HEK293 (cell line): ENCODE measurements at regions not wholly inside any gene's neighbourhood (a gene's known extent, or its start where the extent isn't known, plus 50 kb on each side); places are given as distances from the start of the nearest gene placed in this dataset.
"Not testable (repeated sequence)": the region's sequence is repeated elsewhere in the genome, so short reads cannot be mapped to it uniquely, and the experiment has no call there.

Experiments used
- TCF7L2 ChIP-seq: IDR thresholded peaks from 2 replicates; pipeline ENCODE4 v1.6.1; 2011; ENCODE audit warnings: low read depth, mild to moderate bottlenecking, inconsistent platforms, low read length, moderate library complexity, borderline replicate concordance
- YY1 ChIP-seq: fragments of 450-650 bp; formaldehyde crosslinking; IDR thresholded peaks from 2 replicates; pipeline ENCODE4 v1.5.1; 2018; ENCODE audit warnings: missing biosample characterization, missing genetic modification characterization
- ZNF221 ChIP-seq: fragments of 450-650 bp; formaldehyde crosslinking; IDR thresholded peaks from 2 replicates; pipeline ENCODE4 v1.5.1; 2017; ENCODE audit warnings: missing biosample characterization, missing genetic modification characterization, borderline replicate concordance
- ZNF473 ChIP-seq: fragments of 450-650 bp; formaldehyde crosslinking; IDR thresholded peaks from 2 replicates; pipeline ENCODE4 v1.5.1; 2017; ENCODE audit warnings: missing biosample characterization, missing genetic modification characterization
- ZNF561 ChIP-seq: fragments of 450-650 bp; IDR thresholded peaks from 2 replicates; pipeline ENCODE4 v1.5.1; 2018; ENCODE audit warnings: missing biosample characterization, missing genetic modification characterization, borderline replicate concordance
- ZNF830 ChIP-seq: fragments of 450-650 bp; IDR thresholded peaks from 2 replicates; pipeline ENCODE4 v1.5.0; 2018; ENCODE audit warnings: missing biosample characterization, missing genetic modification characterization, low read depth, mild to moderate bottlenecking, moderate library complexity
- TF ChIP-seq, protein P1 (sequence below): fragments of 450-650 bp; formaldehyde crosslinking; IDR thresholded peaks from 2 replicates; pipeline ENCODE4 v1.5.1; 2016; ENCODE audit warnings: missing biosample characterization, missing genetic modification characterization
- TF ChIP-seq, protein P2 (sequence below): fragments of 450-650 bp; formaldehyde crosslinking; IDR thresholded peaks from 2 replicates; pipeline ENCODE4 v1.5.1; 2016; ENCODE audit warnings: missing biosample characterization, missing genetic modification characterization
- TF ChIP-seq, protein P3 (sequence below): fragments of 450-650 bp; formaldehyde crosslinking; conservative IDR thresholded peaks from 2 replicates; pipeline ENCODE4 v1.5.1; 2016; ENCODE audit warnings: low read depth, missing biosample characterization, missing genetic modification characterization
- TF ChIP-seq, protein P4 (sequence below): fragments of 450-650 bp; formaldehyde crosslinking; IDR thresholded peaks from 2 replicates; pipeline ENCODE4 v1.5.1; 2016; ENCODE audit warnings: missing biosample characterization, missing genetic modification characterization, low read depth
- TF ChIP-seq, protein P5 (sequence below): fragments of 450-650 bp; formaldehyde crosslinking; IDR thresholded peaks from 2 replicates; pipeline ENCODE4 v1.5.1; 2016; ENCODE audit warnings: missing biosample characterization, missing genetic modification characterization, borderline replicate concordance
- TF ChIP-seq, protein P6 (sequence below): fragments of 450-650 bp; formaldehyde crosslinking; IDR thresholded peaks from 2 replicates; pipeline ENCODE4 v1.5.1; 2016; ENCODE audit warnings: missing biosample characterization, missing genetic modification characterization, low read depth
- TF ChIP-seq, protein P7 (sequence below): sonication (generic); formaldehyde crosslinking; IDR thresholded peaks from 2 replicates; pipeline ENCODE4 v1.8.1; 2022; ENCODE audit warnings: mild to moderate bottlenecking, moderate library complexity, missing genetic modification reagents
- TF ChIP-seq, protein P8 (sequence below): fragments of 450-650 bp; formaldehyde crosslinking; IDR thresholded peaks from 2 replicates; pipeline ENCODE4 v1.5.1; 2016; ENCODE audit warnings: missing biosample characterization, missing genetic modification characterization

DNA sequence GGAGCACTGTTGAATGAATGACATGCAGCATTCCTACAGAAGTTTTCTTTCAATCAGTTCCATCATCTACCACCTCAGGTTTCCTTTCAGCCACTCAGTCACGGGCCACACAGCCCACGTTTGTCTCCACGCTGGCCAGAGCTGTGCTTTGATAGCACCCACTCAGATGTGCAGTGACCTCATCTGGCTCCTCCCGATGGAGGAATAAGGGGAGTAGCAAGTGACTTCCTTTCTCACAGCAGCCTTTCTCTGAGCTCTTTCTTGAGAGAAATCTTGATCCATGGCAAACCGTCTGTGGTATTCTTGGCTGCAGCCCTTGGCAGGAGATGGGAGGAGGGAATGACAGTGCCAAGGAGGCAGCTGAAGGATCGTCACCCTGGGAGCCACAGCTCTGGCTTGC, 62.4 kb downstream of the HOXC4 start:
- TF ChIP-seq, protein P1, sequence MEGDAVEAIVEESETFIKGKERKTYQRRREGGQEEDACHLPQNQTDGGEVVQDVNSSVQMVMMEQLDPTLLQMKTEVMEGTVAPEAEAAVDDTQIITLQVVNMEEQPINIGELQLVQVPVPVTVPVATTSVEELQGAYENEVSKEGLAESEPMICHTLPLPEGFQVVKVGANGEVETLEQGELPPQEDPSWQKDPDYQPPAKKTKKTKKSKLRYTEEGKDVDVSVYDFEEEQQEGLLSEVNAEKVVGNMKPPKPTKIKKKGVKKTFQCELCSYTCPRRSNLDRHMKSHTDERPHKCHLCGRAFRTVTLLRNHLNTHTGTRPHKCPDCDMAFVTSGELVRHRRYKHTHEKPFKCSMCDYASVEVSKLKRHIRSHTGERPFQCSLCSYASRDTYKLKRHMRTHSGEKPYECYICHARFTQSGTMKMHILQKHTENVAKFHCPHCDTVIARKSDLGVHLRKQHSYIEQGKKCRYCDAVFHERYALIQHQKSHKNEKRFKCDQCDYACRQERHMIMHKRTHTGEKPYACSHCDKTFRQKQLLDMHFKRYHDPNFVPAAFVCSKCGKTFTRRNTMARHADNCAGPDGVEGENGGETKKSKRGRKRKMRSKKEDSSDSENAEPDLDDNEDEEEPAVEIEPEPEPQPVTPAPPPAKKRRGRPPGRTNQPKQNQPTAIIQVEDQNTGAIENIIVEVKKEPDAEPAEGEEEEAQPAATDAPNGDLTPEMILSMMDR (tag by site-specific recombination): not testable (repeated sequence)
- TF ChIP-seq, protein P2, sequence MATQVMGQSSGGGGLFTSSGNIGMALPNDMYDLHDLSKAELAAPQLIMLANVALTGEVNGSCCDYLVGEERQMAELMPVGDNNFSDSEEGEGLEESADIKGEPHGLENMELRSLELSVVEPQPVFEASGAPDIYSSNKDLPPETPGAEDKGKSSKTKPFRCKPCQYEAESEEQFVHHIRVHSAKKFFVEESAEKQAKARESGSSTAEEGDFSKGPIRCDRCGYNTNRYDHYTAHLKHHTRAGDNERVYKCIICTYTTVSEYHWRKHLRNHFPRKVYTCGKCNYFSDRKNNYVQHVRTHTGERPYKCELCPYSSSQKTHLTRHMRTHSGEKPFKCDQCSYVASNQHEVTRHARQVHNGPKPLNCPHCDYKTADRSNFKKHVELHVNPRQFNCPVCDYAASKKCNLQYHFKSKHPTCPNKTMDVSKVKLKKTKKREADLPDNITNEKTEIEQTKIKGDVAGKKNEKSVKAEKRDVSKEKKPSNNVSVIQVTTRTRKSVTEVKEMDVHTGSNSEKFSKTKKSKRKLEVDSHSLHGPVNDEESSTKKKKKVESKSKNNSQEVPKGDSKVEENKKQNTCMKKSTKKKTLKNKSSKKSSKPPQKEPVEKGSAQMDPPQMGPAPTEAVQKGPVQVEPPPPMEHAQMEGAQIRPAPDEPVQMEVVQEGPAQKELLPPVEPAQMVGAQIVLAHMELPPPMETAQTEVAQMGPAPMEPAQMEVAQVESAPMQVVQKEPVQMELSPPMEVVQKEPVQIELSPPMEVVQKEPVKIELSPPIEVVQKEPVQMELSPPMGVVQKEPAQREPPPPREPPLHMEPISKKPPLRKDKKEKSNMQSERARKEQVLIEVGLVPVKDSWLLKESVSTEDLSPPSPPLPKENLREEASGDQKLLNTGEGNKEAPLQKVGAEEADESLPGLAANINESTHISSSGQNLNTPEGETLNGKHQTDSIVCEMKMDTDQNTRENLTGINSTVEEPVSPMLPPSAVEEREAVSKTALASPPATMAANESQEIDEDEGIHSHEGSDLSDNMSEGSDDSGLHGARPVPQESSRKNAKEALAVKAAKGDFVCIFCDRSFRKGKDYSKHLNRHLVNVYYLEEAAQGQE (tag by site-specific recombination): not testable (repeated sequence)
- TF ChIP-seq, protein P3, sequence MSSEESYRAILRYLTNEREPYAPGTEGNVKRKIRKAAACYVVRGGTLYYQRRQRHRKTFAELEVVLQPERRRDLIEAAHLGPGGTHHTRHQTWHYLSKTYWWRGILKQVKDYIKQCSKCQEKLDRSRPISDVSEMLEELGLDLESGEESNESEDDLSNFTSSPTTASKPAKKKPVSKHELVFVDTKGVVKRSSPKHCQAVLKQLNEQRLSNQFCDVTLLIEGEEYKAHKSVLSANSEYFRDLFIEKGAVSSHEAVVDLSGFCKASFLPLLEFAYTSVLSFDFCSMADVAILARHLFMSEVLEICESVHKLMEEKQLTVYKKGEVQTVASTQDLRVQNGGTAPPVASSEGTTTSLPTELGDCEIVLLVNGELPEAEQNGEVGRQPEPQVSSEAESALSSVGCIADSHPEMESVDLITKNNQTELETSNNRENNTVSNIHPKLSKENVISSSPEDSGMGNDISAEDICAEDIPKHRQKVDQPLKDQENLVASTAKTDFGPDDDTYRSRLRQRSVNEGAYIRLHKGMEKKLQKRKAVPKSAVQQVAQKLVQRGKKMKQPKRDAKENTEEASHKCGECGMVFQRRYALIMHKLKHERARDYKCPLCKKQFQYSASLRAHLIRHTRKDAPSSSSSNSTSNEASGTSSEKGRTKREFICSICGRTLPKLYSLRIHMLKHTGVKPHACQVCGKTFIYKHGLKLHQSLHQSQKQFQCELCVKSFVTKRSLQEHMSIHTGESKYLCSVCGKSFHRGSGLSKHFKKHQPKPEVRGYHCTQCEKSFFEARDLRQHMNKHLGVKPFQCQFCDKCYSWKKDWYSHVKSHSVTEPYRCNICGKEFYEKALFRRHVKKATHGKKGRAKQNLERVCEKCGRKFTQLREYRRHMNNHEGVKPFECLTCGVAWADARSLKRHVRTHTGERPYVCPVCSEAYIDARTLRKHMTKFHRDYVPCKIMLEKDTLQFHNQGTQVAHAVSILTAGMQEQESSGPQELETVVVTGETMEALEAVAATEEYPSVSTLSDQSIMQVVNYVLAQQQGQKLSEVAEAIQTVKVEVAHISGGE: not testable (repeated sequence)
- TF ChIP-seq ZNF561; TCF7L2; ZNF473 (tag by site-specific recombination); YY1; ZNF830 (tag by site-specific recombination); ZNF221: not testable (repeated sequence)
- TF ChIP-seq, protein P4, sequence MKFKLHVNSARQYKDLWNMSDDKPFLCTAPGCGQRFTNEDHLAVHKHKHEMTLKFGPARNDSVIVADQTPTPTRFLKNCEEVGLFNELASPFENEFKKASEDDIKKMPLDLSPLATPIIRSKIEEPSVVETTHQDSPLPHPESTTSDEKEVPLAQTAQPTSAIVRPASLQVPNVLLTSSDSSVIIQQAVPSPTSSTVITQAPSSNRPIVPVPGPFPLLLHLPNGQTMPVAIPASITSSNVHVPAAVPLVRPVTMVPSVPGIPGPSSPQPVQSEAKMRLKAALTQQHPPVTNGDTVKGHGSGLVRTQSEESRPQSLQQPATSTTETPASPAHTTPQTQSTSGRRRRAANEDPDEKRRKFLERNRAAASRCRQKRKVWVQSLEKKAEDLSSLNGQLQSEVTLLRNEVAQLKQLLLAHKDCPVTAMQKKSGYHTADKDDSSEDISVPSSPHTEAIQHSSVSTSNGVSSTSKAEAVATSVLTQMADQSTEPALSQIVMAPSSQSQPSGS (tag by site-specific recombination): not testable (repeated sequence)
- TF ChIP-seq, protein P5, sequence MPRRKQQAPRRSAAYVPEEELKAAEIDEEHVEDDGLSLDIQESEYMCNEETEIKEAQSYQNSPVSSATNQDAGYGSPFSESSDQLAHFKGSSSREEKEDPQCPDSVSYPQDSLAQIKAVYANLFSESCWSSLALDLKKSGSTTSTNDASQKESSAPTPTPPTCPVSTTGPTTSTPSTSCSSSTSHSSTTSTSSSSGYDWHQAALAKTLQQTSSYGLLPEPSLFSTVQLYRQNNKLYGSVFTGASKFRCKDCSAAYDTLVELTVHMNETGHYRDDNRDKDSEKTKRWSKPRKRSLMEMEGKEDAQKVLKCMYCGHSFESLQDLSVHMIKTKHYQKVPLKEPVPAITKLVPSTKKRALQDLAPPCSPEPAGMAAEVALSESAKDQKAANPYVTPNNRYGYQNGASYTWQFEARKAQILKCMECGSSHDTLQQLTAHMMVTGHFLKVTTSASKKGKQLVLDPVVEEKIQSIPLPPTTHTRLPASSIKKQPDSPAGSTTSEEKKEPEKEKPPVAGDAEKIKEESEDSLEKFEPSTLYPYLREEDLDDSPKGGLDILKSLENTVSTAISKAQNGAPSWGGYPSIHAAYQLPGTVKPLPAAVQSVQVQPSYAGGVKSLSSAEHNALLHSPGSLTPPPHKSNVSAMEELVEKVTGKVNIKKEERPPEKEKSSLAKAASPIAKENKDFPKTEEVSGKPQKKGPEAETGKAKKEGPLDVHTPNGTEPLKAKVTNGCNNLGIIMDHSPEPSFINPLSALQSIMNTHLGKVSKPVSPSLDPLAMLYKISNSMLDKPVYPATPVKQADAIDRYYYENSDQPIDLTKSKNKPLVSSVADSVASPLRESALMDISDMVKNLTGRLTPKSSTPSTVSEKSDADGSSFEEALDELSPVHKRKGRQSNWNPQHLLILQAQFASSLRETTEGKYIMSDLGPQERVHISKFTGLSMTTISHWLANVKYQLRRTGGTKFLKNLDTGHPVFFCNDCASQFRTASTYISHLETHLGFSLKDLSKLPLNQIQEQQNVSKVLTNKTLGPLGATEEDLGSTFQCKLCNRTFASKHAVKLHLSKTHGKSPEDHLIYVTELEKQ (tag by site-specific recombination): not testable (repeated sequence)
- TF ChIP-seq, protein P6, sequence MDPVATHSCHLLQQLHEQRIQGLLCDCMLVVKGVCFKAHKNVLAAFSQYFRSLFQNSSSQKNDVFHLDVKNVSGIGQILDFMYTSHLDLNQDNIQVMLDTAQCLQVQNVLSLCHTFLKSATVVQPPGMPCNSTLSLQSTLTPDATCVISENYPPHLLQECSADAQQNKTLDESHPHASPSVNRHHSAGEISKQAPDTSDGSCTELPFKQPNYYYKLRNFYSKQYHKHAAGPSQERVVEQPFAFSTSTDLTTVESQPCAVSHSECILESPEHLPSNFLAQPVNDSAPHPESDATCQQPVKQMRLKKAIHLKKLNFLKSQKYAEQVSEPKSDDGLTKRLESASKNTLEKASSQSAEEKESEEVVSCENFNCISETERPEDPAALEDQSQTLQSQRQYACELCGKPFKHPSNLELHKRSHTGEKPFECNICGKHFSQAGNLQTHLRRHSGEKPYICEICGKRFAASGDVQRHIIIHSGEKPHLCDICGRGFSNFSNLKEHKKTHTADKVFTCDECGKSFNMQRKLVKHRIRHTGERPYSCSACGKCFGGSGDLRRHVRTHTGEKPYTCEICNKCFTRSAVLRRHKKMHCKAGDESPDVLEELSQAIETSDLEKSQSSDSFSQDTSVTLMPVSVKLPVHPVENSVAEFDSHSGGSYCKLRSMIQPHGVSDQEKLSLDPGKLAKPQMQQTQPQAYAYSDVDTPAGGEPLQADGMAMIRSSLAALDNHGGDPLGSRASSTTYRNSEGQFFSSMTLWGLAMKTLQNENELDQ: not testable (repeated sequence)
- TF ChIP-seq, protein P7, sequence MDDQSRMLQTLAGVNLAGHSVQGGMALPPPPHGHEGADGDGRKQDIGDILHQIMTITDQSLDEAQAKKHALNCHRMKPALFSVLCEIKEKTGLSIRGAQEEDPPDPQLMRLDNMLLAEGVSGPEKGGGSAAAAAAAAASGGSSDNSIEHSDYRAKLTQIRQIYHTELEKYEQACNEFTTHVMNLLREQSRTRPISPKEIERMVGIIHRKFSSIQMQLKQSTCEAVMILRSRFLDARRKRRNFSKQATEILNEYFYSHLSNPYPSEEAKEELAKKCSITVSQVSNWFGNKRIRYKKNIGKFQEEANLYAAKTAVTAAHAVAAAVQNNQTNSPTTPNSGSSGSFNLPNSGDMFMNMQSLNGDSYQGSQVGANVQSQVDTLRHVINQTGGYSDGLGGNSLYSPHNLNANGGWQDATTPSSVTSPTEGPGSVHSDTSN: not testable (repeated sequence)
- TF ChIP-seq, protein P8, sequence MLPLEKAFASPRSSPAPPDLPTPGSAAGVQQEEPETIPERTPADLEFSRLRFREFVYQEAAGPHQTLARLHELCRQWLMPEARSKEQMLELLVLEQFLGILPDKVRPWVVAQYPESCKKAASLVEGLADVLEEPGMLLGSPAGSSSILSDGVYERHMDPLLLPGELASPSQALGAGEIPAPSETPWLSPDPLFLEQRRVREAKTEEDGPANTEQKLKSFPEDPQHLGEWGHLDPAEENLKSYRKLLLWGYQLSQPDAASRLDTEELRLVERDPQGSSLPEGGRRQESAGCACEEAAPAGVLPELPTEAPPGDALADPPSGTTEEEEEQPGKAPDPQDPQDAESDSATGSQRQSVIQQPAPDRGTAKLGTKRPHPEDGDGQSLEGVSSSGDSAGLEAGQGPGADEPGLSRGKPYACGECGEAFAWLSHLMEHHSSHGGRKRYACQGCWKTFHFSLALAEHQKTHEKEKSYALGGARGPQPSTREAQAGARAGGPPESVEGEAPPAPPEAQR (tag by site-specific recombination): not testable (repeated sequence)
